ENCODE measurements at regions not wholly inside any gene's neighbourhood (a gene's known extent, or its start where the extent isn't known, plus 50 kb on each side); places are given as distances from the start of the nearest gene placed in this dataset.
"Not testable (repeated sequence)": the region's sequence is repeated elsewhere in the genome, so short reads cannot be mapped to it uniquely, and the experiment has no call there.

- no peaks in the 10 kb centered on the region for H3K36me3 Mint-ChIP-seq (ENCODE audit: low read depth)
- ATAC-seq (ENCODE audit: low read depth) (peak; percentile 18), DNase-seq (no peak)
- peaks cover 13% of the 10 kb centered on the region for H3K4me1 Mint-ChIP-seq
- intact Hi-C loops (cut with micrococcal nuclease) = no loop called here
- no peak overlapping the region for H3K4me3 Mint-ChIP-seq
- no peak for TF ChIP-seq CTCF (IDR thresholded peaks at IDR 0.05)
- peaks cover 6% of the 10 kb centered on the region for H3K27me3 Mint-ChIP-seq
- ChIA-PET CTCF (no interaction called here), POLR2A (no interaction called here)
- peaks cover 2% of the 10 kb centered on the region for H3K9me3 Mint-ChIP-seq
- peak overlapping the region; percentile 28 for H3K27ac Mint-ChIP-seq
These were observed 118.4 kb downstream of the CRYAA start for GRCh38 chr21:43287111-43287760.

GRCh38 chr21:43286196-43286595, 117.4 kb downstream of the CRYAA start:
- peaks cover 2% of the 10 kb centered on the region for H3K9me3 Mint-ChIP-seq
- intact Hi-C loops (cut with micrococcal nuclease) = no loop called here
- H3K27ac Mint-ChIP-seq = no peak overlapping the region
- ChIA-PET CTCF (no interaction called here), POLR2A (no interaction called here)
- DNase-seq (no peak), ATAC-seq (ENCODE audit: low read depth) (no peak)
- H3K4me3 Mint-ChIP-seq = no peak overlapping the region
- H3K36me3 Mint-ChIP-seq (ENCODE audit: low read depth) = no peaks in the 10 kb centered on the region
- peaks cover 13% of the 10 kb centered on the region for H3K4me1 Mint-ChIP-seq
- TF ChIP-seq CTCF (IDR thresholded peaks at IDR 0.05) = no peak
- H3K27me3 Mint-ChIP-seq = peaks cover 3% of the 10 kb centered on the region

GRCh38 chr21:43284700-43285099, 115.9 kb downstream of the CRYAA start:
- DNase-seq (no peak), ATAC-seq (ENCODE audit: low read depth) (no peak)
- peaks cover 4% of the 10 kb centered on the region for H3K4me1 Mint-ChIP-seq
- H3K27me3 Mint-ChIP-seq = no peaks in the 10 kb centered on the region
- peaks cover 2% of the 10 kb centered on the region for H3K9me3 Mint-ChIP-seq
- no peak for TF ChIP-seq CTCF (IDR thresholded peaks at IDR 0.05)
- no peak overlapping the region for H3K27ac Mint-ChIP-seq
- no peaks in the 10 kb centered on the region for H3K36me3 Mint-ChIP-seq (ENCODE audit: low read depth)
- CTCF ChIA-PET = no interaction called here
- POLR2A ChIA-PET = no interaction called here
- intact Hi-C loops (cut with micrococcal nuclease) = no loop called here
- no peak overlapping the region for H3K4me3 Mint-ChIP-seq

- H3K4me1 Mint-ChIP-seq = peaks cover under 1% of the 10 kb centered on the region
- intact Hi-C loops (cut with micrococcal nuclease) = no loop called here
- H3K36me3 Mint-ChIP-seq (ENCODE audit: low read depth) = no peaks in the 10 kb centered on the region
- no peak for TF ChIP-seq CTCF (IDR thresholded peaks at IDR 0.05)
- H3K27me3 Mint-ChIP-seq = no peaks in the 10 kb centered on the region
- H3K27ac Mint-ChIP-seq = no peak overlapping the region
- ChIA-PET POLR2A (no interaction called here), CTCF (no interaction called here)
- ATAC-seq (ENCODE audit: low read depth) = no peak
- no peak for DNase-seq
- peaks cover under 1% of the 10 kb centered on the region for H3K9me3 Mint-ChIP-seq
- H3K4me3 Mint-ChIP-seq = no peak overlapping the region
These were observed 115.4 kb downstream of the CRYAA start for GRCh38 chr21:43284238-43284637.

GRCh38 chr21:43283925-43284221, 115.1 kb downstream of the CRYAA start:
- POLR2A ChIA-PET; H3K36me3 Mint-ChIP-seq (ENCODE audit: low read depth); H3K9me3 Mint-ChIP-seq; H3K27me3 Mint-ChIP-seq; ATAC-seq (ENCODE audit: low read depth); H3K4me3 Mint-ChIP-seq; intact Hi-C loops (cut with micrococcal nuclease); DNase-seq; CTCF ChIA-PET; H3K27ac Mint-ChIP-seq; H3K4me1 Mint-ChIP-seq: not testable (repeated sequence)

Measured in activated B cell treated with CpG ODN at 0.5 μM for 24 hours (primary cell).